NCI-H2081 (cell line): ENCODE measurements at regions not wholly inside any gene's neighbourhood (a gene's known extent, or its start where the extent isn't known, plus 50 kb on each side); places are given as distances from the start of the nearest gene placed in this dataset.
"Not testable (repeated sequence)": the region's sequence is repeated elsewhere in the genome, so short reads cannot be mapped to it uniquely, and the experiment has no call there.

Source experiments
- DNase-seq, 2 experiments: peaks; one replicate each; lab custom pipeline; 2025; lab: John Stamatoyannopoulos, UW

DNA sequence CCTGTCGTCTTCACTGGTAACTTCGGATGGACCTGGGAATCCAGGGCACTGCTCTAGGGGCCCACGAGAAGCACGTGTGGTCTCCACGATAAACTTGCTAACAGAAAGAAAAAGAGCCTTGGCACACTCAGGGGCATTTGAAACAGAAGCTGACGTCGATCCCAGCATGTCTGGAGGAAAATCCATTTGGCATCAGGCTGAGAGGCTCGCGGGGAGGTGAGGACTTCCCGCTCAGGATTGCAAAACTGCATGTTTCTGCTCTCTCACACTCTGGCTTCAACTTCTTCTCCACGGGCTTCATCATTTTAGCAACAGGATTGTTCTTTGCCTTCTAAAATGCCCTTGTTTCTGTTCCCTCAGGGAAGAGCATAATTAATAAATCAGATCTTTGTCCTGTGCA lies 181.7 kb upstream of the COPS8 start:
- DNase-seq = no peak

DNA sequence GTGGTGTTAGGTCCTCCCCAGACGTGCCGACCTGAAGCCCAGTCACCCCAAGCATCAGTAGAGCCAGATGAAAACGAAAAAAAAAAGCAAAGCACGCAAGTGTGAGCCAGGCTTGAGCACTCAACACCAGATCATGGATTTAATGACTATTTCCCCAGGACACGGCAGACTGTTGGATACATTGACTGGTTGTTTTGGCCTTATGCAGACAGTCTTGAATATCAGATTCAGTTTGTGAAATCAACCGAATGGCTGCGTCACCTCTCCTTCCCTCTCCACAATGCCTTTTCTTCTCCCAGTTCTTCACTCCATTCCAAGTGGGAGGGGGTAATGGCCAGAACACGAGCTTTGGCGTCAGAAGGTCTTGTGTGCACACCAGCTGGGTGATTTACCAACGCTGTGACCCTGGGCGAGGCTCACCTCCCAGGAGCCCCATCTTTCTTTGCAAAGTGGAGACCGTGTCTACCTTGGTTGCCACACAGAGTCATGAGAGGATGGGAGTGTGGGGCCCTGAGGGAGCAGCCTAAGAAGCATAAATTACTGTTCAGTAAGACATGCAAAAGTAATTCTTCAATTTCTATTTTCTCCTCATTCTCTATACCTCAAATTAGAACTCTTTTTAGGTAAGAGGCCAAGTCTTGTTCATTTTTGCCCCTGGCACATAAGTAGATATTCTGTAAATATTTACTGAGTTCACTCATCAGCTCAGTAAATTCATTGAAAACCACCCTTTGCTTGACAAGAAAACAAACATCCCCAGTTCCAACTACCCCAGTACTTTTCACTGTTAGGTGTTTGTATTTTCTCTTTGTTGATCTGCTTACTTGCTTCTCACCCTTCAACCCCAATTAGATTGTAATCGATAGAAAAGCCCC lies 181.1 kb upstream of the COPS8 start:
- no peak for DNase-seq

DNA sequence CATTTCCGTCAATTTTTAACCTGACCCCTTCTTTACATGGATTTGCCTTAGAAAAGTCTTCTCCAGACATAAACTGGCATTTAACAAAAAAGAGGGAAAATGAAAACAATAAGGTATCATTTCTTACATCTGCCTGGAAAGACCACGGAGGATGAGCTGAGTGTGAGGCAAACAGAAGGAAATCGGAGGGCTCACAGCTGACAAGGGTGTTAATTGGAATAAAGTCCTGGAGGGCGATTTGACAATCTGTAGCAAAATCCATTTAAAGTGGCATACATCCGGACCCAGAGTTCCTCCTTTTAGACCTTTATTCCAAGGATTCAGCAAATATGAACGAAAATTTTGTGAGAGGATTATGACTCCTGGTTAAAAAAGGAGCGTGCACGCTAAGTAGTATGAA lies 179.7 kb upstream of the COPS8 start:
- no peak for DNase-seq

DNA sequence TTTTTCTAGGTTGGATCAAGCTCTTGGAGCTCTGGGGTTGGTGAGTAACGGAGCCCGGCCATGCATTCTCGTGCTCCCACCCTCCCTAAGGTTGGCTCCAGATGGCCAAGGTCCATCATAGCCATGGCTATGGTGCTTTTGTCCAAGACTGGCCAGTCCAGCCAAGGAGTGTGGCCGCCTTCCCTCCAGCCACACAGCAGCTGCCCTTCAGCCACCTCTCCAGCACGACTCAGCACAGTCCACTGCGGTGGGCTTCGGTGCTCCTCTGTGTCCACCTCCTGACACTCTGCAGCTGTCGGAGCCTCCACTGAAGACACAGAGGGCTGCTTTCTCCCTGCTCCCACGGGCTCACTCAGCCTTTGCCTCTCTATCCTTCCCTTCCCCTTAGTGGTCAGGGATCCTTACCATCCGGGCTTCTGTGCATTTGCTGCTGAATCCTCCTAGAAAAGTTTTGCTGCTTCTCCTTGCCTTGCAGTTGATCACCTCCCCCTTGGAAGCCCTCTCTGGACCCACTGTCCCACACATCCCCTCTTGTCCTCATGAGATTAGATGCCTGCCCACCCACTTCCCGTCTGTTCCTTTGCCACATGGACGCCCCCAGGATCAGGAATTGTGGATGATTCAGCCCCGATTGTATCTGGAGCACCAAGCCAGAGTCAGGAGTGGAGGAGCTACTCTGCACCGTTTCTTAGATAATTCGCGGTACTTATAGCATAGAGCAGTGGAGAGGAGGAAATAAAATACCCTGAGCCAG lies 177.1 kb upstream of the COPS8 start:
- DNase-seq = no peak

DNA sequence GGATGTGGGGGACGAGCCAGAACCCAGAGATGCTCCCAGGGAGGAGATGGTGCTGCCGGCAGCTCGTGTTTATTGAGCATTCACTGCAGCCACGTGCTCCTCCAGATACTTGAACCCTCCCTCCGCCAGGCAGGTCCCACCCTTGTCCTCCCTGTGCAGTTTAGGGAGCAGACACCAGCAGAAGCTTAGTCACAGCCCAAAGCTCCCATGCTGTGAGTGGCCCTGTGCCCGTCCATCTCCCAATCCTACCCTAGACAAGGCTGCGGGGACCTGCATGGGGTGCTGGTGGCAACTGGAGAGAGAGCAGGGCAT lies 176.5 kb upstream of the COPS8 start:
- no peak for DNase-seq

DNA sequence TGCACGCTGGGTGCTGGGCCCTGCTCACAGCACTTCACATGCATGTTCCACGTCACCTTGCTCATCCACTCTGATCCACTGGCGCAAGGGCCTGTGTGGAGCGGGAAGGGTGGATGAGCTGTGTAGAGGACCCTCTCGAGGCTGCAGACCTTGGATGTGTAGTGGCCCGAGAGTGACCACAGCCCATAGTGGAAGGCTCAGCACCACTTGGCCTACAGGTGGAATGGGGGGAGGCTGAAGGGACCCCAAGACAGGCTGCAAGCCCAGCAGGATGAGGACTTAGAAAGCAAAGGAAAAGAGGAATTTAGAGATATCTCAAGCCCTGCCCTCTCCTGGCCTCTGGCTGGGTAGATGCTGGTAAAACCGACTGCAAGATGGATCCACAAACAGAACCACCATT lies 175.9 kb upstream of the COPS8 start:
- no peak for DNase-seq

DNA sequence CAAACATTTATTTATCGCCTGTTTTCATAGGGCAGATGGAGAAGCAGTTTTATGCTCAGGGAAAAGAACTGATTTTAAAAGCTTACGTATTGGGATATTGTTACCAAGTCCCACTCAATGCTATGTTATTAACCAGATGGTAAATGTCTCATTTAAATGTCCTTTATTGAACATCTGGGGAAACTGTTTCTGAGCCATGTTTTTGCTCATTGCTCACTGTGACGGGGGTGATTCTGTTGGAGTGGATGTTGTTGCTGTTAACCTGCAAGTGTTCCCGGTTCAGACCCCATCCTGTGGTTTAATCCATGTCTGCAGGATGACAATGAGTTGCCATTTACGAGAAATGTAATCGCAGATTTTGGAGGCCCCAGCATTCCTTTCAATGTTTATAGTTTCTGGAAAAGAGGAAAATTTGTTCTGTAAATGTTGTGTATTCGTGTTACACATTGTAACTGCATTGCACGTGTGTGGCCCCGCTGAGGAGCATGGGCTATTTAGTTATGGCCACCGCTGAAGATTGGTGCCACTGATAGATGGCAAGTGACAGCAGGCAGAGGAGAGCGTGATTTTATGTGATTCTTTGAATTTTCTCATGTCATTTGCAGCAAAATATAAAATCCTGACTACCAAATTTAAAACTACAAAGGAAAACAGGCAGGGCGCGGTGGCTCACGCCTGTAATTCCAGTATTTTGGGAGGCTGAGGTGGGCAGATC lies 174.8 kb upstream of the COPS8 start:
- DNase-seq = no peak

DNA sequence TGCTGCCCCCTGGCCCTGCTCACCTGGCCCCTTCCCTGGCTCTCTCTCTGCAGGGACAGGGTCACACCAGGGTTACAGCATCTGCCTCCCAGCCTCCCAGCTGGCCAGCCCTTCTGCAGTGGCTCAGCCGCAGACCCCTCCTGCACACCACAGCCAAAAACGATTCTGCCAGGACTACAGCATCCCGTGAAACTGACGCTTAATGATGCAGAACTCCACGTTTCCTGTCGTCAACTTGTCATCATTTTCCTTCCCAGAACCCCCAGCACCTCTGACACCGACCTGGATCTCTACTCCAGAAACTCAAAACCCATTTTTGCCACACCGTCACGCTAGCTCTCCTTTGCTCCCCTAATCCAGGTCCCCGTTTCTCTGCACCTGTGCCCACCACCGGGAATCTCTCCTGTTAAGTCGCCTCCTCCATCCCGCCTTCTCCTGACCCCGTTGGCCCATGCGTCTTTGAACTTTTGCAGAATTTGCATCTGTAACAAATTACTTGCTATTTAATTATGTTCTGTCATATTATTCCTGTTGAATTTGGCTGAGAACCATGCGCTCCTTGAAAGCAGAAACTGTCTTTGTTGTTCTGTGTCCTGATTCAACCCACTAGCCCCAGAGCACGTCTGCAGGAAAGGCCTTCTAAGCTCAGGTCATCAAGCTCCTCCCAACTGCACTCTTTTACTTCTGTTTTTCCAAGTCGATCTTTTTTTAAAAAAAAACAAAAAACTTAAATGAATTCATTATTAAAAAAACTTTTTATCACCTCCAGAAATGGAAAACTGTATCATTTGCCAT lies 173.2 kb upstream of the COPS8 start:
- DNase-seq = no peak

DNA sequence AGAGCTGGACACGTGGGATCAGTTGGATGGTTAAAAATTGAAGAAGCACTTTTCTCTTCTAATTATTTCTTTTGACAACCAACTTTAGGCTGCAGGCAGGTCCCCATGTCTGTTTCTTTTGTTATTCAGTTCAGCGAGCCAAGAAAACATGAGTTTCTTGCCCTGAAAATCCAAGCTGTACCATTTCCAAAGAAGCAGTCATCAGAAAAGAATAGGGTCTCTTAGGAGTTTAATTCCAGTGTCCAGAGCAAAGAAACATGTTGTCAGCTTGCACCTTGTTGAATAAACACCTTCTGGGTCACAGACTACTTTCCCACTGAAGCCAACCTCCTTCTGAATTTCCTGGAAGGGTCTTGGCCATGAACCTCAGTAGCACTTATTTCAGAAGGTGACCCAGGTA lies 170.5 kb upstream of the COPS8 start:
- DNase-seq = no peak

DNA sequence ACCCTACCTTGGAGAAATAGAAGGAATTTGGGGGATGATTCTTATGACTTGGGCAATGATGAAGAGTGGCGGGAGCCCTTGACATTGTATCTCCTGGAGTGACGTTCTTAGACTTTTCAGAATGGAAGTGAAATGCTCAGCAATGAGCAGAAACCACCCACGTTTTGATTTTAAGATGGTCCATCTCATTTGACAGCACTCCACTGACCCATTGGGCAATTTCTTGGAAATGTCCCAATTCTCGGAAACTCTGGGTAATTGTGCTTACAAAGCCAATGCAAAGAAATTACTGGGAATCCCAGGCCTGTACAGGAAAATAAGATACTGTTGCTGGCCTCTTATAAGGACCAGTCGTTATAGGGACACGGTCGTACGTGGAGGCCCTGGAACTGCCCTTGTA lies 170.0 kb upstream of the COPS8 start:
- no peak for DNase-seq

DNA sequence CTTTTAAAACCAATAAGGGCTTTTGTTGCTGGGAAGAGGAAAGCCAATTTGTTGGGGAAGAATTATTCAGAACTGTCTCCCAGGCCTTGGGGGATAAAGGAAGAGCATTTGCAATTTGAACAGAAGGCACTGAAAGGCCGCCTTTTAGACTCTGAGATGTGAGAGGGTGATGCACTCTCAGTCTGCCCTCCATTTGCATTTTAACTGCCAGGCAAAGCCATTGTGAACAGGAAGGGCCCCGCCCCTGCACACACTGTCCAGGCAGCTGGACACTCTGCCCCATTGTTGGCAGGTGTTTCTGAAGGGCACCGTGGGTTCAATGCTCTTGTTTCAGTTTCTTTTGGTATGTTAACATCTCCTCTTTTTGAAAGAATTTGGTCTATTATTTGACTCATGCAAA lies 169.5 kb upstream of the COPS8 start:
- no peak for DNase-seq

DNA sequence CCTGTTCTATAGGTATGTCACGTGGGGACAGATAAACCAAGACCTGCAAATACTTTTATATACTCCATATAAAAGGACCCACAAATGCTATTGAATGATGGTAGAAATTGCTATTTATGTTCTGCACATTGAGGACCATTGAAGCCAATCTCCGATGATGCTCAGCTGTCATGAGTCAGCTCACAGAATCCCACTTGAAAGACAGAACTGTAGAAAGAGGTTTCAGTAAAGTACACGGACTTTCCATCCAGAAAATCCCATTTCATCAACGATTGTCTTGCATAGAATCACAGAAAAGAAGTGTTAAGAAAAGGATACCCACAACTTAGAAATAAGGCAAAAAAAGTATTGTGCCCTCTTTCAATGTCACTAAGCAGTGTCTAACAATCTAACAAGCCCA lies 169.0 kb upstream of the COPS8 start:
- DNase-seq = no peak

DNA sequence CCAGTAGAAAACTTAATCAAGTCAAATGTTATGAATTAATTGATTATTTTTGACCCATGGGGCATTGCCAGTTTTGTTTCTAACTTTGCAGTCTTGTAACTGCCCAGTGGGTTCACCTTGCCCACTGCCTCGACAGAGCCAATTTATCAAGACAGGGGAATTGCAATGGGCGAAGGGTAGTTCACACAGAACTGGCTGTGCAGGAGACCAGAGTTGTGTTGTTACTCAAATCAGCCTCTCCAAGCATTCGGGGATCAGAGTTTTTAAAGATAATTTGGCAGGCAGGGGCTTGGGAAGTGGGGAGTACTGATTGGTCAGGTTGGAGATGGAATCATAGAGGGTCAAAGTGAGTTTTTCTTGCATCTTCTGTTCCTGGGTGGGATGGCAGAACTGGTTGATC lies 168.5 kb upstream of the COPS8 start:
- DNase-seq = no peak

DNA sequence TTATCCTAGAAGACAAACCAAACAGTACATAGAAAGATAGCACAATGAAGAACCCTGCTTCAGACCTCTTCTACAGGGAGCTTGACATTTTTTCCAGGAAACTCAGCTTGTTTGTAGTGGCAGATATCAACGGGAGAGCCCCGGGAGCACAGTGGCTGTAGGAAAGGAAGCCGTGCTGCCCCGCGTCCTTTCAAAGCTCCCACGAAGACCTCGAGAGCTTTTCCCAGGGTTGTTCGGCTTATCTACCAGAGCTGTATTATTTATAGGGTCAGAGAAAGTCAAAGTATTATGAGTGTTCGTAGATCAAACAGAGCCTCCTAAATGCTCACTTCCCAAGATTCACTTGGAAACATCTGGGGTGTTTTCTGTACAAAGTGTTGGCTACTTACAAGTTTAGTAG lies 167.1 kb upstream of the COPS8 start:
- DNase-seq = no peak

DNA sequence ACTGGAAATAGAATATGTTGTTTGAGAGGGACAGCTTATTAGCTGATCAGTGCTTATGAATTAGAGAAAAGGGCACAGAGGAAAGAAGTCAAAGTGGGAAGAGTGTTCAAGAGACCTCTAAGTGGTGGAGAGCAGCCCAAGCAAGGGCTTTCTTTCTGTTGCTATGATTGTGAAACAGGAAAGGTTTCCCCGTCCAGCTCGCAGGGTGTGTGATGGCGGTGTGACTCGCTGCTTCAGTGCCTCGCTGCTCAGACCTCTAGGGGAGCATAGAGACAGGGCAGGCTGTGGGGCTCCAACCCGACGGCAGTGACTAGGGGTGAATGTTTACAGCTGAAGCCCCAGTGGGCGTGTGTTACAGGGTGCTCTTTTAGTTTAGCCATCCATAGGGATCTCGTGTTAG lies 166.5 kb upstream of the COPS8 start:
- no peak for DNase-seq

DNA sequence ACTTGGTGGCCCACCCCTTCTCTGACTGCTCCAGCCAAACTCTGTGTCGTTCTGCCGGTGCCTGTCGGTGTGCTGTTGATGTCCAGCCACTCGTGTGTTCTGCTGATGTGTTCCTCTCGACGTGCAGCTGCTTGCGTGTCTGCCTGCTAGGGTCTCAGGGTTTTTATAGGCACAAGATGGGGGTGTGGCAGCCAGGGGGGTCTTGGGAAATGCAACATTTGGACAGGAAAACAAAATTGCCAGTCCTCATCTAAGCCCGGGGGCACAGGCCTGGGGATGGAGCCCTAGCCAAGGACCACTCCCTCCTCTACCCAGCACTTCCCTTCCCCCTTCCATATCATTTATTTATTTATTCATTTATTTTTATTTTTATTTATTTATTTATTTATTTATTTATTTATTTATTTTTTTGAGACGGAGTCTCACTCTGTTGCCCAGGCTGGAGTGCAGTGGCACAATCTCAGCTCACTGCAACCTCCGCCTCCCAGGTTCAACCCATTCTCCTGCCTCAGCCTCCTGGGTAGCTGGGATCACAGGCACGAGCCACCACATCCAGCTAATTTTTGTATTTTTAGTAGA lies 165.8 kb upstream of the COPS8 start:
- not testable (repeated sequence) for DNase-seq

DNA sequence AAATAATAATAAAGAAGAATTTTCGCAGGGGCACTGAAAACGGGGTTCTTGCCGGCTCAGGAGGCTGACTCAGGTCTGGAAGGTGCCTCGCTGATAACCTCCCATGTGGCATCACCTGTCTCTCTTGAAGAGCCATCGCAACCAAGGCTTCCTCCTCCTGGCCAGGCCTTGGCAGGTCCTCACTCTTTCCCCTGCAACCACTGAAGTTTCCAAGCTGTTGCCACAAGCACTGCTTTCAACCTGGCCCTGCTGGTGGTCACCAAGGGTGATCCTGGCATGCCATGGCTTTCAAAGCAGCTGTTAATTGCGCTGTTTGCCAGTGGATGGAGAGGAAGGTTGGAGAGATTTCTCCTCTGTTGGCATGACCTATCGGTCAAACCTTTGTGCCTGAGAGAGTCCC lies 163.6 kb upstream of the COPS8 start:
- no peak for DNase-seq

DNA sequence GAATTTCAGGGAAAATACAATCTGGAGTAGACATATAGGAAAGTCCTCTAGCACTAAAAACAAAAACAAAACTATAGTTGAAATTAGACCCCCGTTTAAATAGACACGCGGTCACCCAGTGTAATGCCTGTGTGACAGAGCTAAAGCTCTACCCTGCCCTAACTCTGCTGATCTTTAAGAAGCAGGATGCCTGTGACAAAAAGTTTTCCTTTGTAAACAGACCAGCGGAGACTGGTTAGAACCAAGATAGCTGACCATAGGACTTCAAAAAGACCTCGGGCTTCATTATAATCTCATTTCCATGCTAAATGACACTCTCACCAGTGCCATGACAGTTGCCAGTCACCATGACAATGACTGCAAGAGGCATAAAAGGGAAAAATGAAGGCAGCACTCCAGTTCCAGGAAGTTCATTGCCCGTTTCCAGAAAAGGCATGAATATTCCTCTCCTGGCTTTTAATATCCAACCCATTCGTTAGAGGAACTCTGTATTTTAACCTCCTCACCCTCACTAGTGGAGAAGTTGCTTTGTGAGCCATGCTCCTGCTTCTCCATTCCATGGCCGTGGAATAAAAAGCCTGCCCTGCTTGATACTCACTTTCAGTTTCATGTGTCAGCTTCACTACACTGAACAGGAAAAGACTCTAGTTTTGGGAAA lies 157.2 kb upstream of the COPS8 start:
- DNase-seq = no peak

DNA sequence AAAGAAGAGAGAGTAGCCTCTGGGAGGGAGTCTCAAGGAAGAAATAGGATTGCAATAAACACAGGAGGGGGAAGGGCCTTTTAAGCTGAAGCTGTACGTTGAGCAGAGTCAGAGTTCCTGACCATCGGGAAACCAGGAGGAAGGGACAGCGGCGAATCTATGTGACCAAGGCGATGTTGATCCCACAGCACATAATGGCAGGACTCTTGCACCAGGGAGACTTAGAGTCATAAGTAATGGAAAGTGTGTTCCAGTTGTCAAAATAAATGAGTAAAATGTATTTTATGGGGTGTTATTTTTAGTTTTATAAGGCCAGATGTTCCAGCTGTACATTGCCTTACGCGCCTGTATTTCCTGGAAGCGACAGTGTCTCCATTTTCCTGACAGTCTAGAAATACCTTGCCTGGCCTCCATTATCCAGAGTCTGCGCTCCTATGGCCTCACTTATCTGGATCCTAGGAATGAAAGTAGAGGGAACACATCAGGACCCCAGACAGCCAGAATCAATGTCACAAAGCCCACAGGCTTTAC lies 152.8 kb upstream of the COPS8 start:
- no peak for DNase-seq

DNA sequence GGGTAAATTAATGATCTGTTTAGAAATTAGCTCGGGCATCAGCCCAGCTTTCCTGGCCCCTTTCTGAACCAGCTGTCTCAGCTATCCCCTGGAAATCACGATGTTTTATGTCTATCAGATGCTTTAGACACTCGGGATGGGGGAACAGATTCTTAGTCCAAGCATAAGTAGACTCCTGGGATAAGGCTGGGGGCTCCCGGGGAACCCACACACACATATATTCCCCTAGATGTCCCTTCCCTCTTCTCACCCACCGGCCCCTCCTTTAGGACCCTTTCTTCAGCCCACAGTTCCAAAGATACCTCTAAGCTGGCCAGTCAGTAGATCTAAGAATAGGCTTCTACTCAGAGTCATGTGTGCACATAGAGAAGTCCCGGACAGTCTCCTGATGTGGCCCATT lies 151.5 kb upstream of the COPS8 start:
- DNase-seq = no peak

DNA sequence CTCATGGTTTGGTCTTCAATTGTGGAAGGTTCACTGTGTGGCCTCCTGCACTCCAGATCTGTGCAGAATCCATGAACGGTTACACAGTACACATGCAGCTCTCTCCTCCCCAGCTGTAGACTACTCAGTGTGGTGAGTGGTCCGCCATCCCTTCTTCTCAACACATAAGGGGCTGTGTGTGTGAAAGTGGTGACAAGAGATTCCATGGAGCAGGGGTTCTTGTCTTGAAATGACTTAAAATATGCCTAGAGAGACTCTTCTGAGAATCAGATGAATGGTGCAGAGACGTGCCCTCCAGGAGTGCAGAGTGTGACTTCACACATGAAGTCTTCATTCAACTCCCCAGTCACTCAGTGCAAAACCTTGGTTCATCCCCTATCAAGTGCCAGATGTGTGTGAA lies 151.0 kb upstream of the COPS8 start:
- DNase-seq = no peak
